ENCODE measurements at regions not wholly inside any gene's neighbourhood (a gene's known extent, or its start where the extent isn't known, plus 50 kb on each side); places are given as distances from the start of the nearest gene placed in this dataset.
A peak's percentile ranks its signal among the peaks of the same experiment; 100 is the strongest.

DNA sequence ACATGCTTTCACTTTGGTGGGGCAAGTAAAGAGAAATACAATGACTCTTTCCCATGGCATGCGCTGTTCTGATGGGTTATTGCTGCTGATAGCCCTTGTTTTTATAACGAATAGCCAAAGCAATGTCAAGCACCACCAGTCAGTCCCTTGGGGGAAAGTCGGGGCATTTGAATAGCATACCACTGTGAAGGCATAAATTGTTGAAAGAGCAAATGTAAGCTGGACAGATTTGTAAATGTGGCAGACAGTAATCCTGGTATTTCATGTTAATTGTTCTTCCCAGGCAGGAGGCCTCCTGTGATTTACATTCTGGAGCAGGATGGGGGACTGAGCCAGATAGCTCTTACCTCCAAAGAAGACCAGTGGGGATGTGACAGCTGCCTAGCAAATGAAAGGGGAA, 293.3 kb downstream of the ADRA2A start:
- H3K4me3 Mint-ChIP-seq, result peak overlapping the region in 1 of 2 experiments; percentile 6; a peak in 1 of 5 replicates
- H3K4me2 ChIP-seq (ENCODE audit: insufficient read depth, insufficient read length, low read length), result peak overlapping the region; percentile 13
- H3T11ph ChIP-seq (ENCODE audit: low read length), result no peak overlapping the region
- WGBS (ENCODE audit: extremely low coverage, insufficient read length, low lambda C conversion rate), result no CpG with 5 or more reads among the region's 3 CpGs
- no peak overlapping the region for H2BK12ac ChIP-seq (ENCODE audit: insufficient read length, low read depth, low read length)
- H3K4me1 ChIP-seq (ENCODE audit: insufficient read depth, low read length), result peaks cover 3% of the 10 kb centered on the region
- H2BK5ac ChIP-seq (ENCODE audit: insufficient read length, low read length), result no peak overlapping the region
- no peak overlapping the region for H4K5ac ChIP-seq (ENCODE audit: insufficient read length, low read depth, low read length)
- H3K23me2 ChIP-seq (ENCODE audit: insufficient read length, low read depth, low read length, poor library complexity, severe bottlenecking), result no peaks in the 10 kb centered on the region
- no peak overlapping the region for H3K18ac ChIP-seq (ENCODE audit: insufficient read length, low read depth, low read length)
- H3K79me1 ChIP-seq (ENCODE audit: insufficient read depth, low read depth, low read length, poor library complexity, severe bottlenecking), result no peaks in the 10 kb centered on the region
- H3K36me3 Mint-ChIP-seq (ENCODE audit: insufficient read depth in 1 of 3, low read depth in 3 of 3), result peaks cover 0 to 2% (median 0%) of the 10 kb centered on the region in 3 experiments; a peak in 1 of 7 replicates
- H3K27ac Mint-ChIP-seq, result no peak overlapping the region; a peak in 1 of 7 replicates
- no peak overlapping the region for H2BK20ac ChIP-seq (ENCODE audit: low read depth, low read length, poor library complexity, severe bottlenecking)
- no peak for TF ChIP-seq CTCF (conservative IDR thresholded peaks at IDR 0.05)
- H3K27me3 Mint-ChIP-seq (ENCODE audit: low read depth), result peaks cover 34% of the 10 kb centered on the region
- peaks cover 2% of the 10 kb centered on the region; the same call in 1 of the 2 replicates for H3K27me3 ChIP-seq (ENCODE audit: insufficient read depth, low read length)
- H3K56ac ChIP-seq (ENCODE audit: insufficient read length, low read depth, low read length), result no peak overlapping the region
- H2BK15ac ChIP-seq (ENCODE audit: low read depth, low read length), result no peak overlapping the region
- no peak overlapping the region for H2AK5ac ChIP-seq (ENCODE audit: insufficient read length, low read length)
- no peak overlapping the region for H3K23ac ChIP-seq (ENCODE audit: insufficient read length, low read depth, low read length)
- no peak overlapping the region for H3K14ac ChIP-seq (ENCODE audit: insufficient read depth, low read length)
- H3K27ac ChIP-seq (ENCODE audit: insufficient read length, low read depth, low read length), result no peak overlapping the region
- no peak overlapping the region for H2AFZ ChIP-seq (ENCODE audit: low read length)
- DNase-seq, result peak; percentile 31
- peaks cover 0 to 7% of the 10 kb centered on the region in 2 experiments; a peak in 2 of 5 replicates for H3K9me3 Mint-ChIP-seq
- no peak overlapping the region for H4K8ac ChIP-seq (replicated peaks; ENCODE audit: insufficient read length, low read depth, low read length)
- H3K9ac ChIP-seq (ENCODE audit: extremely low read depth, insufficient read length, low read length), result no peak overlapping the region
- no peak overlapping the region for H2BK120ac ChIP-seq (ENCODE audit: low read depth, low read length, poor library complexity, severe bottlenecking)
- peaks cover 21 to 26% of the 10 kb centered on the region in 2 experiments for H3K4me1 Mint-ChIP-seq
- no peaks in the 10 kb centered on the region for H3K79me2 ChIP-seq (ENCODE audit: insufficient read depth, low read length)
- H3K4ac ChIP-seq (ENCODE audit: low read depth, low read length), result no peak overlapping the region
- H4K20me1 ChIP-seq (ENCODE audit: control insufficient read depth, insufficient read depth, insufficient read length), result no peaks in the 10 kb centered on the region
- no peaks in the 10 kb centered on the region for H3K9me3 ChIP-seq (ENCODE audit: control insufficient read depth, low read depth, low read length)
- H4K91ac ChIP-seq (ENCODE audit: insufficient read length, low read depth, low read length), result no peak overlapping the region
